ENCODE measurements at regions not wholly inside any gene's neighbourhood (a gene's known extent, or its start where the extent isn't known, plus 50 kb on each side); places are given as distances from the start of the nearest gene placed in this dataset.

GRCh38 chr17:59451706-59452105, 113.7 kb upstream of the DHX40 start:
- Histone ChIP-seq H3K27ac (no peak overlapping the region), H3K4me1 (no peaks in the 10 kb centered on the region), H3K36me3 (no peaks in the 10 kb centered on the region), H3K4me3 (no peak overlapping the region), H3K27me3 (no peaks in the 10 kb centered on the region), H3K9me3 (no peaks in the 10 kb centered on the region)
- intact Hi-C loops (cut with DNase I; ENCODE audit: low total_unique reads), result no loop called here
- no peak for TF ChIP-seq CTCF (IDR thresholded peaks at IDR 0.05)
- TF ChIP-seq POLR2A (IDR thresholded peaks at IDR 0.05), result no peak
- no peak for DNase-seq

- Histone ChIP-seq H3K4me3 (no peak overlapping the region), H3K36me3 (no peaks in the 10 kb centered on the region), H3K4me1 (no peaks in the 10 kb centered on the region), H3K27me3 (no peaks in the 10 kb centered on the region), H3K27ac (no peak overlapping the region), H3K9me3 (no peaks in the 10 kb centered on the region)
- intact Hi-C loops (cut with DNase I; ENCODE audit: low total_unique reads), result no loop called here
- DNase-seq, result no peak
- no peak for TF ChIP-seq POLR2A (IDR thresholded peaks at IDR 0.05)
- TF ChIP-seq CTCF (IDR thresholded peaks at IDR 0.05), result no peak
These were observed 110.7 kb upstream of the DHX40 start for GRCh38 chr17:59454633-59455105.

GRCh38 chr17:59456428-59456827, 109.0 kb upstream of the DHX40 start:
- no peaks in the 10 kb centered on the region for H3K4me1 ChIP-seq
- DNase-seq, result no peak
- intact Hi-C loops (cut with DNase I; ENCODE audit: low total_unique reads), result no loop called here
- H3K36me3 ChIP-seq, result no peaks in the 10 kb centered on the region
- no peak overlapping the region for H3K4me3 ChIP-seq
- H3K27me3 ChIP-seq, result no peaks in the 10 kb centered on the region
- no peaks in the 10 kb centered on the region for H3K9me3 ChIP-seq
- TF ChIP-seq POLR2A (IDR thresholded peaks at IDR 0.05) (no peak), CTCF (IDR thresholded peaks at IDR 0.05) (no peak)
- H3K27ac ChIP-seq, result no peak overlapping the region

GRCh38 chr17:59456923-59457615, 108.3 kb upstream of the DHX40 start:
- Histone ChIP-seq H3K4me1 (no peaks in the 10 kb centered on the region), H3K9me3 (no peaks in the 10 kb centered on the region), H3K27ac (no peak overlapping the region), H3K36me3 (no peaks in the 10 kb centered on the region), H3K27me3 (no peaks in the 10 kb centered on the region), H3K4me3 (no peak overlapping the region)
- no peak for TF ChIP-seq CTCF (IDR thresholded peaks at IDR 0.05)
- no peak for DNase-seq
- intact Hi-C loops (cut with DNase I; ENCODE audit: low total_unique reads), result no loop called here

GRCh38 chr17:59462385-59462784, 103.0 kb upstream of the DHX40 start:
- Histone ChIP-seq H3K27me3 (no peaks in the 10 kb centered on the region), H3K36me3 (no peaks in the 10 kb centered on the region), H3K27ac (no peak overlapping the region), H3K4me1 (no peaks in the 10 kb centered on the region), H3K9me3 (no peaks in the 10 kb centered on the region), H3K4me3 (no peak overlapping the region)
- TF ChIP-seq POLR2A (IDR thresholded peaks at IDR 0.05), result no peak
- TF ChIP-seq CTCF (IDR thresholded peaks at IDR 0.05), result no peak
- intact Hi-C loops (cut with DNase I; ENCODE audit: low total_unique reads), result no loop called here
- DNase-seq, result no peak

Data from uterus (tissue), 3 donors.